OCI-LY3 (cell line): ENCODE measurements at regions not wholly inside any gene's neighbourhood (a gene's known extent, or its start where the extent isn't known, plus 50 kb on each side); places are given as distances from the start of the nearest gene placed in this dataset.

Experiments
- EZH2phosphoT487 ChIP-seq: fragments of 200-600 bp; shearing (Covaris generic); IDR thresholded peaks from 2 replicates; pipeline ENCODE4 v1.6.1; 2018; ENCODE audit warnings: antibody characterized with exemption, mixed run types, low read depth
- TF ChIP-seq, protein P1 (sequence below): fragments of 200-600, 300-600 bp; sonication (generic); IDR thresholded peaks from 2 replicates; pipeline ENCODE4 v1.5.1; 2014; ENCODE audit warnings: antibody characterized with exemption, low read length, low read depth

DNA sequence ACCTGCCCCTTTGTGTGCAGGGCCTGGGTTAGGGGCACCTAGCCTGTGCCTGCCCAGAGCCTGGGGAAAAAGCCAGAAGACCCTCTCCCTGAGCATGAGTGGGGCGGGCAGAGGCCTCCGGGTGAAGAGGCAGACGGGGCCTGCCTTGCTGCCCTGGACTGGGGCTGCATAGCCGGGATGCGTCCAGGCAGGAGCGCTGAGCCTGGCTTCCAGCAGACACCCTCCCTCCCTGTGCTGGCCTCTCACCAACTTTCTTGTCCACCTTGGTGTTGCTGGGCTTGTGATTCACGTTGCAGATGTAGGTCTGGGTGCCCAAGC lies 216.1 kb downstream of the TMEM121 start:
- TF ChIP-seq, protein P1, sequence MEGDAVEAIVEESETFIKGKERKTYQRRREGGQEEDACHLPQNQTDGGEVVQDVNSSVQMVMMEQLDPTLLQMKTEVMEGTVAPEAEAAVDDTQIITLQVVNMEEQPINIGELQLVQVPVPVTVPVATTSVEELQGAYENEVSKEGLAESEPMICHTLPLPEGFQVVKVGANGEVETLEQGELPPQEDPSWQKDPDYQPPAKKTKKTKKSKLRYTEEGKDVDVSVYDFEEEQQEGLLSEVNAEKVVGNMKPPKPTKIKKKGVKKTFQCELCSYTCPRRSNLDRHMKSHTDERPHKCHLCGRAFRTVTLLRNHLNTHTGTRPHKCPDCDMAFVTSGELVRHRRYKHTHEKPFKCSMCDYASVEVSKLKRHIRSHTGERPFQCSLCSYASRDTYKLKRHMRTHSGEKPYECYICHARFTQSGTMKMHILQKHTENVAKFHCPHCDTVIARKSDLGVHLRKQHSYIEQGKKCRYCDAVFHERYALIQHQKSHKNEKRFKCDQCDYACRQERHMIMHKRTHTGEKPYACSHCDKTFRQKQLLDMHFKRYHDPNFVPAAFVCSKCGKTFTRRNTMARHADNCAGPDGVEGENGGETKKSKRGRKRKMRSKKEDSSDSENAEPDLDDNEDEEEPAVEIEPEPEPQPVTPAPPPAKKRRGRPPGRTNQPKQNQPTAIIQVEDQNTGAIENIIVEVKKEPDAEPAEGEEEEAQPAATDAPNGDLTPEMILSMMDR: no peak
- TF ChIP-seq EZH2phosphoT487: no peak
